ENCODE measurements at regions not wholly inside any gene's neighbourhood (a gene's known extent, or its start where the extent isn't known, plus 50 kb on each side); places are given as distances from the start of the nearest gene placed in this dataset.
A peak's percentile ranks its signal among the peaks of the same experiment; 100 is the strongest.
"Not testable (repeated sequence)": the region's sequence is repeated elsewhere in the genome, so short reads cannot be mapped to it uniquely, and the experiment has no call there.

- no peak for TF ChIP-seq CTCF (IDR thresholded peaks at IDR 0.05)
- no peak for ATAC-seq (ENCODE audit: low FRiP score)
- no peak for DNase-seq (ENCODE audit: low spot score)
Measured at GRCh38 chr2:195535911-195536522, 121.0 kb upstream of the SLC39A10 start.

GRCh38 chr2:195534971-195535370 lies 122.1 kb upstream of the SLC39A10 start:
- DNase-seq (ENCODE audit: low spot score) (no peak), ATAC-seq (ENCODE audit: low FRiP score) (no peak)
- no peak for TF ChIP-seq CTCF (IDR thresholded peaks at IDR 0.05)

GRCh38 chr2:195533771-195534642 lies 123.0 kb upstream of the SLC39A10 start:
- no peak for TF ChIP-seq CTCF (IDR thresholded peaks at IDR 0.05)
- DNase-seq (ENCODE audit: low spot score) (peak; percentile 39), ATAC-seq (ENCODE audit: low FRiP score) (peak; percentile 94)

- no peak for TF ChIP-seq CTCF (IDR thresholded peaks at IDR 0.05)
- DNase-seq (ENCODE audit: low spot score) (no peak), ATAC-seq (ENCODE audit: low FRiP score) (no peak)
Measured at GRCh38 chr2:195532628-195533271, 124.3 kb upstream of the SLC39A10 start.

- no peak for ATAC-seq (ENCODE audit: low FRiP score)
Measured at GRCh38 chr2:195532255-195532627, 124.8 kb upstream of the SLC39A10 start.

GRCh38 chr2:195531754-195532153 lies 125.3 kb upstream of the SLC39A10 start:
- no peak for ATAC-seq (ENCODE audit: low FRiP score)
- no peak for DNase-seq (ENCODE audit: low spot score)
- no peak for TF ChIP-seq CTCF (IDR thresholded peaks at IDR 0.05)

More at GRCh38 chr2:195532255-195532627, 124.8 kb upstream of the SLC39A10 start:
- no peak for DNase-seq (ENCODE audit: low spot score)
- no peak for TF ChIP-seq CTCF (IDR thresholded peaks at IDR 0.05)

- DNase-seq (ENCODE audit: low spot score); ATAC-seq (ENCODE audit: low FRiP score): not testable (repeated sequence)
Measured at GRCh38 chr2:195523242-195523641, 133.8 kb upstream of the SLC39A10 start.

All from omental fat pad (tissue), 3 donors.